Amniotic stem cell (primary cell): ENCODE measurements at regions not wholly inside any gene's neighbourhood (a gene's known extent, or its start where the extent isn't known, plus 50 kb on each side); places are given as distances from the start of the nearest gene placed in this dataset.
A peak's percentile ranks its signal among the peaks of the same experiment; 100 is the strongest.

ENCODE experiments used
- DNase-seq: peaks from one replicate; lab custom pipeline; 2025; lab: John Stamatoyannopoulos, UW

- no peak for DNase-seq
Observed at GRCh38 chr5:110112348-110112747, 422.6 kb downstream of the MAN2A1 start.

GRCh38 chr5:110115503-110115902 is 425.8 kb downstream of the MAN2A1 start:
- DNase-seq, result no peak

- DNase-seq, result no peak
Observed at GRCh38 chr5:110116539-110116938, 426.8 kb downstream of the MAN2A1 start.

GRCh38 chr5:110134963-110135935 is 445.5 kb downstream of the MAN2A1 start:
- no peak for DNase-seq

DNA sequence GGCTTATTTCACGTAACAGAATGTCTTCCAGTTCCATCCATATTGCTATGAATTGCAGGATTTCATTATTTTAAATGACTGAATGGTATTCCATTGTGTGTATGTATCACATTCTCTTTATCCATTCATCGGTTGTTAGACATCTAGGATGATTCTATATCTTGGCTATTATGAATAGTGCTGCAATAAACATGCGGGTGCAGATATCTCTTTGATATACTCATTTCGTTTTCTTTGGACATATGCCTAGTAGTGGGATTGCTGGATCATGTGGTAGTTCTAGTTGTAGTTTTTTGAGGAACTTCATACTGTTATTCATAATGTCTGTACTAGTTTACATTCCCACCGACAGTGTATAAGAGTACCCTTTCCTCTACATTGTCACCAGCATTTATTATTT is 460.5 kb downstream of the MAN2A1 start:
- peak; percentile 44 for DNase-seq

GRCh38 chr5:110159202-110159601 is 469.5 kb downstream of the MAN2A1 start:
- DNase-seq, result peak; percentile 60

DNA sequence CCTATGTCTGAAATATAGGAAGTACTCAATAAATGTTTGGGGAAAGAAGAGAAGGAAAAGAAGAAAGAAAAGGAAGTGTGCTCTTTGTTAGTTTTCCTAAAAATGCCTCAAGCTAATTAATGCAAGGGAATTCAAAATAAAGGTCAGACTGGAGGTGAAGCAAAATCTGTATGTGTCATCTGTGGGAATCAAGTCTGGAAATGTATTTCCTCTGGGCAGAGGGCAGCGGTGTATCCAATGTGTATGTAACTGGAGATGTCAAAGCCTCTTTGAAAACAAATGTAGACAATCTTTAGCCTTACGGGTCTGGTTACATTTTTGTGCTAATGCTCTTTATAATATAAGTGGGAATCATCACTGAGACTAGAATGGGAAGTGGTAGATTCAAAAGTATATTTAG is 471.4 kb downstream of the MAN2A1 start:
- no peak for DNase-seq

DNA sequence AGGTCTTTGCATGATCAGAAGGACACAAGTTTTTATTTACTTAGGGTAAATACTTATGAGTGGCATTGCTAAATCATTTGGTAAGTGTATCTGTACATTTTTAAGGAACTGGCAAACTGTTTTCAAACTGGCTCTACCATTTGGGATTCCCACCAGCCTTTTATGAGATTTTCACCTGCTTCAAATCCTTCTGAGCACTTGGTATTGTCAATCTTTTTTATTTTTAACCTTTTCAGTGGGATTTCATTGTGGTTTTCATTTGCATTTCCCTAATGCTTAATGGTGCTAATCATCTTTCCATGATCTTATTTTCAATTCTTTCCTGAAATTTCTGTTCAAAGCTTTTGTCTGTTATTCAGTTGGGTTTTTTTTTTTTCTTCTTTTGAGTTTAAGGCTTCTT is 475.6 kb downstream of the MAN2A1 start:
- DNase-seq, result no peak

- no peak for DNase-seq
Observed at GRCh38 chr5:110167384-110167783, 477.7 kb downstream of the MAN2A1 start.

GRCh38 chr5:110169461-110169860 is 479.7 kb downstream of the MAN2A1 start:
- DNase-seq, result no peak

DNA sequence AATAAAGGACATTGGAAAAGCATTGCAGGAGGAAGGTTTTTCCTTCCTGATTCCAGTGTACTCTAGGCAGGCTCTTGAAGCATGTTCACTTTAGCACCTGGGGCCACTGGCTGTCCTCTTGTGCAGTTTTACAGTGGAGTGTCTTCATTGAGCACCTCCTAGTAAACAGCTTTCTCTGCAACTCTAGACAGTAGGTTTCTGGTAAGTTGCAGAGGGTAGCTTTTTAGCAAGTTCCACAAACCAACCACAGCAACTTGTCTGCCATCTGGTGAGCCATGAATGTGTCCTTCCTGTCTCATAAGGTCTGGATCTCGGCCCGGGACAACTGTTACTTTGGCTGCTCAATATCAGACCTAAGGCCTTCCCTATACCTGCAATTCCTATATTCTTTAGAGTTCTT is 488.0 kb downstream of the MAN2A1 start:
- DNase-seq, result no peak

- no peak for DNase-seq
Observed at GRCh38 chr5:110179321-110179720, 489.6 kb downstream of the MAN2A1 start.

- DNase-seq, result no peak
Observed at GRCh38 chr5:110194191-110194590, 504.5 kb downstream of the MAN2A1 start.

DNA sequence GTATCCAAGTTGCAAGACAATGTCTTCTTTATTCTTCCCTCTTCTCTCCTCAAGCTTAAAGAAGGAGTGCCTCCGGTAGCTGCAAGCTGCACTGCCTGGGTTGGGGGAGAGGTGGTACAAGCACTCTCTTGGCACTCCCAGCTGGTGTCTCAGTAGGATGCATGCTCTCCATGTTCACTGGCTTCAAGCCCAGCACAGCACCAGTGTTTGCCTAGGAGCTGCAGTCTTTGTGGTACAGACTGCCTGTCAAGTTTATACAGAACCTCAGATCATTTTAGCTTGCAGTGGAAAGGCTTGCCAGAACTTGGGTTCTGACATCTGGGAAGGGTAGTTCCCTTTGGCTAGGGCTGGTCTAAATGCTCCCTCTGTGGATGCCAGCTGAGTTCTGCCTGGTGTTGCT is 505.6 kb downstream of the MAN2A1 start:
- no peak for DNase-seq

DNA sequence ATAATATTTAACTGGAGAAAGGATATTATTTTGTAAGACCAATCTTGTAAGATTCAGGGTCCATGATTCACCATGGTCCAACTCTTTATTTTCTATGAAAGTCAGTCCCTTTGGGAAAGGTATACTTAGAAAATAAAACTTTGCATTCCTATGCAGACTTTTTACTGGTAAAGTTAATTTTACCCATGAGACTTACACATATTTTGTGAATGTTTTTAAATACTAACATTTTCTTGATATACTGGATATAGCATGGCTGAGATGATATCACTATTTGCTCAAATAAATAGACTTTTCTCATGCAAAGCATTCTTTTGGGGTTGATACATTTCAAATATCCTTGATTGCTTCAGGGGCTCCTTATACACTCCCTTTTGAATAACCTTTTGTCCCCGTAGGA is 512.1 kb downstream of the MAN2A1 start:
- no peak for DNase-seq

- DNase-seq, result no peak
Observed at GRCh38 chr5:110203661-110204060, 513.9 kb downstream of the MAN2A1 start.

DNA sequence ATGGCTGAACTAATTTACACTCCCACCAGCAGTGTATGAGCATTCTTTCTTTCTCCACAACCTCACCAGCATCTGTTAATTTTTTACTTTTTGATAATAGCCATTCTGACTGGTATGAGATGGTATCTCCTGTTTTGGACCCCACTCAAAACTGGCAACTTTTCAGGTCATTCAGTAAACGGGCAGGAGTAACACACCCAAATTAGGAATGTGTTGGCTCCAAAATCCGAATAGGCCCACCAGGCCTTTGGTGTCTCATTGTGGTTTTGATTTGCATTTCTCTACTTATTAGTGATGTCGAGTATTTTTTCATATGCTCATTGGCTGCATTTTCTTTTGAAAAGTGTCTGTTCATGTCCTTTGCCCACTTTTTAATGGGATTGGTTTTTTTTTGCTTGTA is 517.1 kb downstream of the TMEM232 start:
- no peak for DNase-seq

GRCh38 chr5:110218981-110219380 is 507.5 kb downstream of the TMEM232 start:
- DNase-seq, result no peak

- DNase-seq, result no peak
Observed at GRCh38 chr5:110219769-110220168, 506.7 kb downstream of the TMEM232 start.

DNA sequence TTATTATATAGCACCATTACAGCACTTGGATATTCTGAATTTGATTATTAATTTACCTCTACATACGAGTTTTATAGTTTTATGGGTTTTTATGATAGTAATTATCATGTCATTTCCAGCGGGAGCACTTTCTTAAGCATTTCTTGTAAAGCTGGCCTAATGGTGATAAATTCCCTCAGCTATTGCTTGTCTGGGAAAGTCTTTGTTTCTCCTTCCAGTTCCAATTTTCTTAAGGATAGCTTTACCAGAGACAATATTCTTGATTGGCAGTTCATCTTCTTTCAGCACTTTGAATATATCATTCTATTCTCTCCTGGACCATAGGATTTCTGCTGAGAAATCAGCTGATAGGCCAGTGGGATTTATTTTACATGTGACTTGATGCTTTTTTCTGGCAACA is 505.4 kb downstream of the TMEM232 start:
- no peak for DNase-seq

DNA sequence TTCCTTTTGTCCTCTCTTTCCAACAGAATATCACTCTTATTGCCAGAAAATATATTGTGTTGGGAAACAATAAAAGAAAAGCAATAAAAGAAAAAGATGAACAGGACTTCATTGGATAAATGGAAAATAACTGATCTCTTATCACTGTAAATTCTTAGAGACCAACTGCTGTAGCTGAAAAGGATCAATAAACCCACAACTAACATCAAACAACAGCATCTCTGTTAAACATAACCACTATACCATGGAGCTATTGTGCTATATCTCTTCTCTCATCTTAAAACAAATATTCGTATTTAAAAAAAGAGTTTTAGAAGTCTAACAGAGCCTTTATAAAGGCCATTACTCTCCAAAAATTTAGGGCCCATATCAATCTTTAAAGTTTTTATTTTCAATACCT is 502.4 kb downstream of the TMEM232 start:
- DNase-seq, result no peak

- DNase-seq, result no peak
Observed at GRCh38 chr5:110225949-110226348, 500.5 kb downstream of the TMEM232 start.

GRCh38 chr5:110239786-110240185 is 486.7 kb downstream of the TMEM232 start:
- DNase-seq, result no peak

GRCh38 chr5:110242950-110243349 is 483.5 kb downstream of the TMEM232 start:
- DNase-seq, result no peak
